Mesendoderm (in vitro differentiated cells): ENCODE measurements at regions not wholly inside any gene's neighbourhood (a gene's known extent, or its start where the extent isn't known, plus 50 kb on each side); places are given as distances from the start of the nearest gene placed in this dataset.

Experiments used
- DNase-seq: peaks from one replicate; pipeline ENCODE4 v3.0.0; 2013
- H2AK5ac ChIP-seq: 2 replicates; pipeline ENCODE4 v1.6.1; 2013; ENCODE audit warnings: low read length, inconsistent platforms
- H2BK120ac ChIP-seq: 2 replicates; pipeline ENCODE4 v1.6.1; 2013; ENCODE audit warnings: low read depth, mild to moderate bottlenecking, low read length, moderate library complexity, mixed read lengths
- H2BK15ac ChIP-seq: replicated peaks from 2 replicates; pipeline ENCODE4 v1.6.1; 2013; ENCODE audit warnings: low read depth, mild to moderate bottlenecking, moderate library complexity
- H2BK5ac ChIP-seq: 2 replicates; pipeline ENCODE4 v1.6.1; 2013; ENCODE audit warnings: low read length, inconsistent platforms
- H3K18ac ChIP-seq: 2 replicates; pipeline ENCODE4 v1.6.1; 2013; ENCODE audit warnings: mild to moderate bottlenecking, low read length, mixed read lengths
- H3K23ac ChIP-seq: one replicate; pipeline ENCODE4 v1.6.1; 2013; ENCODE audit warnings: low read length
- H3K27ac ChIP-seq: 2 replicates; pipeline ENCODE4 v1.5.1; 2013; ENCODE audit warnings: low read depth, mild to moderate bottlenecking, inconsistent platforms, low read length, moderate library complexity
- H3K27me3 ChIP-seq: 2 replicates; pipeline ENCODE4 v1.6.1; 2013; ENCODE audit warnings: low read length, control low read depth, mild to moderate bottlenecking, inconsistent platforms; ENCODE audit not compliant: insufficient read depth, poor library complexity
- H3K36me3 ChIP-seq: 2 replicates; pipeline ENCODE4 v1.6.1; 2013; ENCODE audit warnings: low read length, inconsistent platforms; ENCODE audit not compliant: control insufficient read depth, insufficient read depth
- H3K4ac ChIP-seq: one replicate; pipeline ENCODE4 v1.6.1; 2013; ENCODE audit warnings: low read depth, mild to moderate bottlenecking, low read length, moderate library complexity
- H3K4me1 ChIP-seq: 2 replicates; pipeline ENCODE4 v1.6.1; 2013; ENCODE audit warnings: low read depth, low read length, inconsistent platforms; ENCODE audit not compliant: control insufficient read depth
- H3K4me2 ChIP-seq: 2 replicates; pipeline ENCODE4 v1.6.1; 2013; ENCODE audit warnings: low read length
- H3K4me3 ChIP-seq: 2 replicates; pipeline ENCODE4 v1.5.1; 2013; ENCODE audit warnings: mild to moderate bottlenecking, low read length
- H3K56ac ChIP-seq: one replicate; pipeline ENCODE4 v1.6.1; 2013; ENCODE audit warnings: low read length
- H3K79me1 ChIP-seq: 2 replicates; pipeline ENCODE4 v1.6.1; 2013; ENCODE audit warnings: low read length, inconsistent platforms
- H3K79me2 ChIP-seq: 2 replicates; pipeline ENCODE4 v1.6.1; 2013; ENCODE audit warnings: mild to moderate bottlenecking, low read length; ENCODE audit not compliant: control insufficient read depth, insufficient read depth
- H3K9ac ChIP-seq: 2 replicates; pipeline ENCODE4 v1.6.1; 2013; ENCODE audit warnings: low read length, inconsistent platforms
- H4K5ac ChIP-seq: one replicate; pipeline ENCODE4 v1.6.1; 2013; ENCODE audit warnings: low read length
- H4K8ac ChIP-seq: one replicate; pipeline ENCODE4 v1.6.1; 2013; ENCODE audit warnings: low read depth, mild to moderate bottlenecking, control low read depth, low read length, moderate library complexity
- WGBS: extraction: QIAGEN DNeasy Blood & Tissue Kit; methylation state at CpG from one replicate; pipeline ENCODE4 v1.1.7; 2013; ENCODE audit warnings: low lambda C conversion rate, missing lambda C conversion rate; ENCODE audit not compliant: insufficient coverage; ENCODE audit errors: extremely low coverage; 5-methylcytosine and 5-hydroxymethylcytosine counted together

- no peak overlapping the region for H3K27ac ChIP-seq
These were observed 123.5 kb upstream of the MAGI3 start for GRCh38 chr1:113266788-113267187.

DNA sequence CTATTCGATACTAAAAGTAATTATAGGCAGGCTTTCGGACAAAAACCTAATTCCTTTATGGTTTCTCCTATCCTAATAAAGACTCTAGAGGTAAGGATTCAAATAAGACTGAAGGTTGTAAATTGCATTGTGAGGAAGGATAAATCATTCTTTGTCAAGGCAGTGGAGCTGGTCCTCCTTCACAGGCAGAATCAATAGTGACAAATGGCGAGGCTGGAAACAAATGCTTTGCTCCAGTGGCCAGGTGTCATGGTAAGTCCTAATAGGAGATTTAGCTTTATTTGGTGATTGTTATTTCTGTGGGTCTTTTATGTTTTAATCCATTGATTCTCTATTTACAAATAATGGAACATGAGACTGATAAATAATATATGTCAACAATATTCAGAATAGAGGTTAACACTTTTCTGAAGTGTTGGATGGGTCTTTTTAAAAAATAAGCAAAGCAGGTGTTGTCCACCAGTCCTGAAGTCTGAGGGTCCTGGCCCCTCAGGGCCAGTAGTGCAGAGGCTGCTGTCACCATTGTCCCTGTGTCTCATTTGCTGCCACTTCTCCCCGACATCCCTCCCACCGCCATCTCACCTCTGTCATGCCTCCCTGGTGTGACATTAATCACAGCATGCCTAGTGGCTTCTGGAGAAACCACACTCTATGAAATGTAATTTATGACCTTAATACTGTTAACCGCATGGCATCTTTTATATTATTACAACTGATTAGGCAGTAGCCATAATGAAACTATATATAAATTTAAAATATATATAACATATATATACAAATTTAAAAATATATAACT lies 120.9 kb upstream of the MAGI3 start:
- H2BK15ac ChIP-seq = no peak overlapping the region
- no peak overlapping the region for H2BK5ac ChIP-seq
- H3K56ac ChIP-seq = no peak overlapping the region
- H3K4me2 ChIP-seq = no peak overlapping the region
- H3K36me3 ChIP-seq = no peaks in the 10 kb centered on the region
- H3K23ac ChIP-seq = no peak overlapping the region
- no peak overlapping the region for H3K27ac ChIP-seq
- no peaks in the 10 kb centered on the region for H3K4me1 ChIP-seq
- no peak overlapping the region for H3K4ac ChIP-seq
- H3K27me3 ChIP-seq = no peaks in the 10 kb centered on the region
- no peak overlapping the region for H4K5ac ChIP-seq
- no CpG with 5 or more reads among the region's 6 CpGs for WGBS
- no peak overlapping the region for H2AK5ac ChIP-seq
- H4K8ac ChIP-seq = no peak overlapping the region
- DNase-seq = peak; percentile 13
- H3K79me1 ChIP-seq = no peaks in the 10 kb centered on the region
- no peak overlapping the region for H3K4me3 ChIP-seq
- H3K9ac ChIP-seq = no peak overlapping the region
- H3K18ac ChIP-seq = no peak overlapping the region
- no peak overlapping the region for H2BK120ac ChIP-seq
- H3K79me2 ChIP-seq = no peaks in the 10 kb centered on the region

More at GRCh38 chr1:113266788-113267187, 123.5 kb upstream of the MAGI3 start:
- H2BK5ac ChIP-seq = no peak overlapping the region
- no peak overlapping the region for H3K56ac ChIP-seq
- DNase-seq = no peak
- no peak overlapping the region for H4K5ac ChIP-seq
- H3K79me2 ChIP-seq = no peaks in the 10 kb centered on the region
- H3K9ac ChIP-seq = no peak overlapping the region
- no peaks in the 10 kb centered on the region for H3K27me3 ChIP-seq
- H3K4me2 ChIP-seq = no peak overlapping the region
- H2BK15ac ChIP-seq = no peak overlapping the region
- WGBS = no CpG with 5 or more reads among the region's 6 CpGs
- H4K8ac ChIP-seq = no peak overlapping the region
- H3K4me1 ChIP-seq = no peaks in the 10 kb centered on the region
- no peaks in the 10 kb centered on the region for H3K79me1 ChIP-seq
- H3K23ac ChIP-seq = no peak overlapping the region
- no peak overlapping the region for H3K4me3 ChIP-seq
- no peak overlapping the region for H3K18ac ChIP-seq
- no peak overlapping the region for H2AK5ac ChIP-seq
- H3K36me3 ChIP-seq = no peaks in the 10 kb centered on the region
- H2BK120ac ChIP-seq = no peak overlapping the region
- no peak overlapping the region for H3K4ac ChIP-seq

- Histone ChIP-seq H3K56ac (no peak overlapping the region), H2BK120ac (no peak overlapping the region), H2BK15ac (no peak overlapping the region), H3K27me3 (no peaks in the 10 kb centered on the region), H3K18ac (no peak overlapping the region), H3K23ac (no peak overlapping the region), H3K4me2 (no peak overlapping the region), H4K8ac (no peak overlapping the region), H2AK5ac (no peak overlapping the region), H2BK5ac (no peak overlapping the region), H3K79me2 (no peaks in the 10 kb centered on the region), H3K4me3 (no peak overlapping the region), H4K5ac (no peak overlapping the region), H3K36me3 (no peaks in the 10 kb centered on the region), H3K9ac (no peak overlapping the region), H3K4me1 (peaks cover 5% of the 10 kb centered on the region), H3K27ac (no peak overlapping the region), H3K79me1 (no peaks in the 10 kb centered on the region), H3K4ac (no peak overlapping the region)
- no peak for DNase-seq
- WGBS = no CpG with 5 or more reads among the region's 4 CpGs
These were observed 119.3 kb upstream of the MAGI3 start for GRCh38 chr1:113271039-113271438.

- no peak overlapping the region for H4K5ac ChIP-seq
- H2BK5ac ChIP-seq = no peak overlapping the region
- no peaks in the 10 kb centered on the region for H3K27me3 ChIP-seq
- H3K4me2 ChIP-seq = no peak overlapping the region
- DNase-seq = no peak
- H3K79me2 ChIP-seq = no peaks in the 10 kb centered on the region
- H3K23ac ChIP-seq = no peak overlapping the region
- no peak overlapping the region for H4K8ac ChIP-seq
- H3K79me1 ChIP-seq = no peaks in the 10 kb centered on the region
- no peak overlapping the region for H2BK15ac ChIP-seq
- H2BK120ac ChIP-seq = no peak overlapping the region
- no peaks in the 10 kb centered on the region for H3K36me3 ChIP-seq
- H3K4ac ChIP-seq = no peak overlapping the region
- no peak overlapping the region for H3K56ac ChIP-seq
- WGBS = no CpG with 5 or more reads among the region's 1 CpG
- peaks cover 13% of the 10 kb centered on the region for H3K4me1 ChIP-seq
- H3K4me3 ChIP-seq = no peak overlapping the region
- H2AK5ac ChIP-seq = no peak overlapping the region
- H3K27ac ChIP-seq = no peak overlapping the region
- H3K18ac ChIP-seq = no peak overlapping the region
- no peak overlapping the region for H3K9ac ChIP-seq
These were observed 115.2 kb upstream of the MAGI3 start for GRCh38 chr1:113275083-113275482.

DNA sequence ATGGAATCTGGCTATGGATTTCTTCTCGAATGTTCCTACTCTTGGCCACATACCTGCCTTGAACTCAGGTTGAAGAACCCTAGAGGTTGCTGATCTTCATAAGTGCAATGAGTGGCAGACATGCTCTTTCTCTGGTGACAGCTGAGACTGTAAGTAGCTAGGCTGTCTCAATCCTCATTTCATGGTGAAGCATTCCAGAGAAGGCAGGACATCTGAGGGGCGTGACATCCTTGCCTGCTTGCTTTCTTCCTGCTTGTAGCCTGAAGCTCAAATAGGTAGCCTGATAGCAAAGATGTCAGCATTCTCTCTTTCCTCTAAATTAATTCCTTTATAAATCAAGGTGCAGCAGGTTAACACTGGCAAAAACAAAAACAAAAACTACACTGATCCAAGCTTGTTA lies 114.6 kb upstream of the MAGI3 start:
- Histone ChIP-seq H3K9ac (no peak overlapping the region), H4K8ac (no peak overlapping the region), H3K4ac (no peak overlapping the region), H3K23ac (no peak overlapping the region), H3K56ac (no peak overlapping the region), H2BK120ac (no peak overlapping the region), H2AK5ac (no peak overlapping the region), H3K79me2 (no peaks in the 10 kb centered on the region), H3K18ac (no peak overlapping the region), H3K79me1 (no peaks in the 10 kb centered on the region), H3K4me1 (peaks cover 13% of the 10 kb centered on the region), H3K27ac (no peak overlapping the region), H4K5ac (no peak overlapping the region), H3K27me3 (no peaks in the 10 kb centered on the region), H3K4me2 (no peak overlapping the region), H2BK5ac (no peak overlapping the region), H3K36me3 (no peaks in the 10 kb centered on the region), H2BK15ac (no peak overlapping the region), H3K4me3 (no peak overlapping the region)
- WGBS = no CpG with 5 or more reads among the region's 2 CpGs
- peak; percentile 72 for DNase-seq

- peak overlapping the region; percentile 90 for H3K18ac ChIP-seq
- H3K36me3 ChIP-seq = no peaks in the 10 kb centered on the region
- no peaks in the 10 kb centered on the region for H3K79me1 ChIP-seq
- no peak overlapping the region for H4K5ac ChIP-seq
- no peaks in the 10 kb centered on the region for H3K79me2 ChIP-seq
- H3K9ac ChIP-seq = no peak overlapping the region
- WGBS = no CpG with 5 or more reads among the region's 4 CpGs
- no peak overlapping the region for H2BK5ac ChIP-seq
- H3K4me3 ChIP-seq = no peak overlapping the region
- no peak overlapping the region for H3K4me2 ChIP-seq
- peaks cover 13% of the 10 kb centered on the region for H3K4me1 ChIP-seq
- H3K56ac ChIP-seq = no peak overlapping the region
- H2BK15ac ChIP-seq = no peak overlapping the region
- no peak overlapping the region for H2AK5ac ChIP-seq
- H3K27me3 ChIP-seq = no peaks in the 10 kb centered on the region
- H3K23ac ChIP-seq = no peak overlapping the region
- DNase-seq = peak; percentile 49
- H2BK120ac ChIP-seq = no peak overlapping the region
- no peak overlapping the region for H3K4ac ChIP-seq
- no peak overlapping the region for H3K27ac ChIP-seq
- H4K8ac ChIP-seq = no peak overlapping the region
These were observed 113.8 kb upstream of the MAGI3 start for GRCh38 chr1:113276507-113276906.
